HG03066 (cell line): ENCODE measurements at regions not wholly inside any gene's neighbourhood (a gene's known extent, or its start where the extent isn't known, plus 50 kb on each side); places are given as distances from the start of the nearest gene placed in this dataset.
"Not testable (repeated sequence)": the region's sequence is repeated elsewhere in the genome, so short reads cannot be mapped to it uniquely, and the experiment has no call there.

Source experiments
- ATAC-seq: cut with Tn5 transposase; IDR thresholded peaks from one replicate; pipeline ENCODE4 v1.9.1; 2021; ENCODE audit warnings: low read depth; ENCODE audit not compliant: unreplicated experiment

DNA sequence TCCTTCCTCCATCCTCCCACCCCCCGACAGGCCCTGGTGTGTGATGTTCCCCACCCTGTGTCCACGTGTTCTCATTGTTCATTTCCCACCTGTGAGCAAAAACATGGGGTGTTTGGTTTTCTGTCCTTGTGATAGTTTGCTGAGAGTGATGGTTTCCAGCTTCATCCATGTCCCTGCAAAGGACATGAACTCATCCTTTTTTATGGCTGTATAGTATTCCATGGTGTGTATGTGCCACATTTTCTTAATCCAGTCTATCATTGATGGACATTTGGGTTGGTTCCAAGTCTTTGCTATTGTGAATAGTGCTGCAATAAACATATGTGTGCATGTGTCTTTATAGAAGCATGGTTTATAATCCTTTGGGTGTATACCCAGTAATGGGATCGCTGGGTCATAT is 587.6 kb downstream of the EDEM1 start:
- ATAC-seq, result not testable (repeated sequence)

DNA sequence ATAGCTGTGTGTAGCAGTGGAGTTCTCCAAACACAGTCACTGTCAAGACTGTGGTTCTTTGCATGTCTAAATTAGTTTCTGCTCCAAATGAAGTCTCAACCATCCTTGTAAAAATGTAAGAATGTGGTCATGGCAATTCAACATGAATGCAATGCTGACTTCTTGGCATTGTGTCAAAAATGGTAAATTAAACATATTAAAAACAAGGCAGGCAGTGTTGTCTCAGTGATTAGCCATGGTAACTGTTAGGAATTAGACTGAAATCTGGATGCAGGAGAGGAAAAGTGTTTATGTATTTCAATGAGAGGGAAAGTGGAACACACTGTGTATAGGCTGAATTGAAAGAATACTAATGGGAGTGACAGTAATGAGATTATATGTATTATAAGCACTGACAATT is 597.2 kb downstream of the EDEM1 start:
- ATAC-seq, result no peak

DNA sequence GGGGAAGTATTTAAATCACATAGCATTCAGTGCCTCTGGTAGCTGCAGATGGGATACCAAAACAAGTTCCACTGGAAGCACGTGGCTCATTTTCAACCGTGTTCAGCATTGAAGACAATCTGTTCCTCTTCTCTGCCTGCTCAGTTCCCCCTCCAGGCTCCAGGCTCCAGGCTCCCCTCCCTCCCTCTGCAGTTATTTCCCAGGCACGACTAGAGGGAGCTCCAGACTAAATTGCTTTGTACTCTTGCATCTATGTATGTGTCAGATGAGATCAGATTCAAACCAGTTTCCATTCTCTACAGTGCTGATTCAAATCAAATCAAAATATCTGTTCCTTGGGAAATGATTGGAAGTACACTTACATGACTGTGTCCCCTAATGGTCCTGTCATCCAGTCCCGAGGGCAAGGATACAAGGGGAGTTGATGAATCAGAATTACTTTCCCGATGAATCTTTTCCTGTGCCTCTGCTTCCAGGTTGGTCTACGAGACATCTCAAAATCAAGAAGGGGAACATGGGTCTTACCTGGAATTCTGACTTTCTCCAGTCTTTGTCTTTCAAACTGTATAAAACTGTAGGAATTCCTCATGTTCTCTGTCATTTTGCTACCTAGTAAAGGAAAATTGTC is 600.5 kb downstream of the EDEM1 start:
- no peak for ATAC-seq

DNA sequence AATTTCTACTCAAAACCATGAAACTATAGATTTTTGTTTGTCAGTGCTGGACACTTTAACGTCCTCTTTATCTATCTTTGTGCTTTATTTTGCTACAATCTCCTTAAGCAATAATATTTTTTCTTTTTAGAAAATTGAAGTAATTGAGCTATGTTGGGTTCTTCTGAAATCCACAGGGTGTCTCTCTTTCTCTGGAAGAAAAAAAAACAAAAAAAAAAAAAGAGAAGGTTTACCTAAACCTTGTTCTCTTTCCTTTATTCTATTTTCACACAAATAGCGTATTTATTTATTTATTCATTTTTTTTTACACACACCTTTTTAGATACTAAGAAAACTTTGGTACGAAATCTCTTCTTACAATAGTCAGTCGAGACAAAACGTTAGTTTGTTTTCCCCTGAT is 601.0 kb downstream of the EDEM1 start:
- ATAC-seq, result no peak

DNA sequence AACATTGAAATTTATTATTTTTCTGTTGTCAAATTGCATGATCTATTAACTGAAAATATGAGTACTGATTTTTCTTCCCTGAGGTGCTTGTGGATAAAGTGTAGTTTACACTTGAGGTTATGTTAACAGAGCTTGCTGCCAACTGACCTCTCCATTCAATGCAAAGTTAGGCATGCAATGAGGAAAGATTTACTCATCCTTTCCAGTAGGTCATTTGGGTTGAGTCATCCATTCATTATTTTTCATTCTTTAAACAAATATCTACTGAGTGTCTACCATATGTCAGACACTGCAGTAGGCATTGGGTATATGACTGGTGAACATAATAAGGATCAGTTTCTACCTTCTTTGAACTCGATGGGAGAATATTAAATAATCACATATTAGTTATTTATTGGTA is 604.1 kb downstream of the EDEM1 start:
- ATAC-seq, result no peak

DNA sequence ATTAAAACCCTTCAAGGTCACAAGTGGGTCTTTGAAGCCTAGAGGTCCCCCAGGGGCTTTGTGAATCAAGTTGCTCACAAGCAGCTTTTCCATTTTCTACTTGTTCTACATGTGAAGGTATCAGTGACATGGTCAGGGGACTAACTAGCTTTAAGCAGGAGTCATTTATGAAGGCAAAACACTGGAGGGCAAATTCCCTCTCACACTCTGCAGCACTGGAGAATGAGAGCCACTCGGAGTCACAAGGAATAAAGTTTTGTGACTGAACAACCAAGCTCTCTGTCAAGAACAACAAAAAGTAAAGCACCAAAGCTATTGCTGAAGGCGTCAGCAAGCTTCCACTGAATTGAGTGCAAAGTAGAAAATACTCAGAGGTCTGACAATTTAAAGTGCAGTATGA is 609.0 kb downstream of the EDEM1 start:
- ATAC-seq, result no peak

DNA sequence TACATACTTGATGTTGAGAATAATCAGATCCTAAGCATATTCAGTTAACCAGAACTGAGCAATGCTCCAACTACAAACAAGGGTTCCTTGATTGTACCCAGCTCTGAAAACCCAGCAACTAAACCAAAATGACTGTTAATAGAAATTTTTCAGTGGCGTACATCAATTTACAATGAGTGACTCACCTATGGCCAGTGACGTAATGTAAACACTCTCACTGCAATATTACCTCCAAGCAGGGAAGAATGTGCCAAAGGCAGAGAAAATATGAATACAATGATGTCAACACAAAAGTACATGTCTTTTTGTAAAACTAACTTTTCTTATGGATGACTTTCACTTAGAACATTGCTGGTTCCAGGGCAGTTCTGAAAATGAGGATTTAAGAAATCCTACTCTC is 611.3 kb downstream of the EDEM1 start:
- ATAC-seq, result no peak

DNA sequence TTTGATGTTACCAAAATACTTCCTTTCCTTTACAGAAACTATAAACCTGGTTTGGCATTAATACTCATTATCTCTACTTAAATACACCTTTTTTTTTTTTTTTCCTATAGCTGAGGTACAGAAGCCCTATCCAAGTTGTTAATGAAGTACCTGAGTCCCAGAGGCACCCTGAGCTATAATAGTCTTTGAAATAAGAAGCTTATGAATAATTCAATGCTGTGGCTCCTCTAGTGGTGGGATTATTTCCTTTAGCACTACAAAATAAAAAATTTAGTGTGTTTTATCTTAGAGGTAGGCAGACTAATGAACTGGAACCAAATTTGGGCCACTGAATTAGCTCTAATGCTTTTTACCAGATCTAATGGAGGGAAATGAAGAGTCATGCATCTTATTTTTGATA is 611.9 kb downstream of the EDEM1 start:
- ATAC-seq, result no peak

DNA sequence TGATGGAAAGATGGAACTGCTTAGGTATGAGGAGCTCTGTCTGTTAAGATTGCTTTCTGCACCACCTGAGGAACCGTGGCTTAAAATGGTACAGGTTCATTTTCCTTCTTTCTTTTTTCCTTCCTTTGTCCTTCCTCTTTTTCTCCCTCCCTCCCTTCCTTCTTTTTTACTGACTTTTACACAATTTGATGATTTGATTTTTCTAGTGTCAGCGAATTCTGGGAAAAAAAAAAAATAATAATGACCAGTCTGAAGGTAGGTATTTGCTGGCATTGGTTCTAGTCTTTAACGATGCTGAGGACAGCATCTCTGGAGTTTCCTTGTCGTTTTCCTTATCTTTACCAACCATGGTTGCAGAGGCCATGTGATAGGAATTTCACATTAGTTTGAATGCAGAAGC is 613.5 kb downstream of the EDEM1 start:
- ATAC-seq, result no peak

DNA sequence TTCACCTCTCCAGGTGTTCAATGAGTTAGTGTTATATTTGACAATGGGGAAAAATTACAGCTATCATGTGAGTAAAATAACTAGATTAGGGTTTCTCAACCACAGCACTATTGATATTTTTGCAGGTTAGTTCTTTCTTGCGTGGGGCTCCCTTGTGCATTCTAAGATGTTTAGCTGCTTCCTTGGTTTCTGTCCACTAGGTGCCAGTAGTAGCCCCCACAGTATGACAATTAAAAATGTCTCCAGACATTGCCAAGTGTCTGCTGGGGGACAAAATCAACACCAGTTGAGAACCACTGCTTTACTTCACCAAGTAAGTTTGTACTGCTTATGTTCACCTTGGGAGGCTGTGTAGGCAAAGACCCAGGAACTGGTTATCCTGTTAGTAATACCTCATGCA is 618.7 kb downstream of the EDEM1 start:
- no peak for ATAC-seq

DNA sequence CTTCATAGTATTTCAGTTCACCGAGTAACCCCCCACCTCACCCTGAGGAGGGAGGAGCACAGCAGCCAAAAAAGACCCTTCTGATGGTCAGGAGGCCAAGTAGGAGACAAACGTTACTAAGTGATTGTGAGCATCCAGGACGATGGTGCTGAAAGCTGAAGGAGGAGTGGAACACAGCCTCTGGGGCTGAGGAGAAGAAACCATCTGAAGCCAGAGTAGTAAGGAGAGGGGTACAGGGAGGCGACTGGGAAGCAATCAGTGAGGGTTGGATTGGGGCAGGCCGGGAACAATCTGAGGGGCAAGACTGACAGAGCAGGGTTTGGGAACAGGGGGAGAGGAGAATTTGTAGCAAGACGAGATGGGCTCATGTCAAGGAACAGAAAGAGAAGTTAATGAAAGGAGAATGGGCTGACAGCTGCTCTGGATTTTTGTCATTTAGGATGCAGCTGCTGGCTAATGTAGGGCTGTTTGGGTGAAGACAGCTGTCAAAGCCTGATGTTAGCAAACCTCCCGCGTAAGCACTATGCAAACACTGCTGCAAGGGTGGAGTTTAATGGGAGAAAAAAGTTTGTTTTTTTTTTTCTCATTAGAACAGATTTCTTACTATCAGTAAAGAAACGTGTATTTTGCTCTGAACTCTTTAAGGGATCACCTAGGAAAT is 622.2 kb downstream of the EDEM1 start:
- ATAC-seq, result no peak

DNA sequence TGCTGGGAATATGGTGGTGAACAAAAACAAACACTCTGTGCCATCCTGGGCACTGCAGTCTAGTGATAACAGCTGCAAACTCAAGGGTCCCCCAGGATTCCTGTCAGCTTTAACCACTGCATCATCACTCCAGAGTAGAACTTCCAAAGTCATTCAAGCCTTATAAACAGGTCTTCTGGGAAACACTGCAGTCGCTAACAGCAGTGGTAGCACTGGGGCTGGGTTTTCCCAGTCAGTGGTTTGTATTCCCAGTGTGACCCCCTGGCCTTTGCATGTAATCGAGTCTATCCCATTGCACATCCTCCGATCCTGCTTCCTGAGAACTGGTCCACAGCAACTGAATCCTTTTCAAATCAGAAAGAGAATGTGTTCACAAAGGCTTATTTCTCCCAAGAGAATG is 623.5 kb downstream of the EDEM1 start:
- ATAC-seq, result no peak

DNA sequence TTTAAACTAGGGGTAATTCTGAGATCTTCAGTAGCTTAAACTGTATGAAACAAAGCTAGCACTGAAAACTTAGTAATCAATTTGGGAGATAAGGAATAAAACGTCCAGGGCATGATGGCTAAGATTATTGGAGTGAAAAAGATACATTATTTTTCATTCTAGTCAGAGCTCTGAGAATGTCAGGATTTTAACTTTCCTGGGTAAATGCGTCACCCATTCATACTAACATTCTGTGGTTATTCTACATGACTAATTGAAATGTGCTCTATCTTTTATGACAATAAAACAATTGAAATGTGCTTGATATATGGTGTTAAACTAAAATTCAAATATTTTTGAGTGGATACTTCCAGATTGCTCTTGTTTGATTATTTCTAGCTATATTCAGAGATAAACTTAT is 626.0 kb downstream of the EDEM1 start:
- ATAC-seq, result no peak

DNA sequence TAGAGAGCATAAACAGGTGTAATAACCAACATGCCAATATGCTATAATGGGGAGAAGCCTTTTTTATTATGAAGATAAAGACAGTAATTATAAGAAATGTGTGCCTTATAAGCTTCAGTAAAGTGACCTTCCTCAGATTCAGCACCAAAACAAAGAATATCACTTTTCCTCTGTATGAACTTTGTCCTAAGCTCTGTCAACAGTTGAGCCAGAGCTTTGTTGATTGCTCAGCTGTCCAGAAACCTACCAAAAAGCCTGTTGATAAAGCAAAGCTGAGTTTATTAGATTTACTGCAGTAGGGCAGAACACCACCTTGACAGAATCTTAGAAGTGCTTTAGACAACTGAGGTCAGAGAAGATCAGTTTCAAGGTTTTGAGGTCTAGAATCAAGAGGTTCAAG is 635.3 kb downstream of the EDEM1 start:
- ATAC-seq, result no peak

DNA sequence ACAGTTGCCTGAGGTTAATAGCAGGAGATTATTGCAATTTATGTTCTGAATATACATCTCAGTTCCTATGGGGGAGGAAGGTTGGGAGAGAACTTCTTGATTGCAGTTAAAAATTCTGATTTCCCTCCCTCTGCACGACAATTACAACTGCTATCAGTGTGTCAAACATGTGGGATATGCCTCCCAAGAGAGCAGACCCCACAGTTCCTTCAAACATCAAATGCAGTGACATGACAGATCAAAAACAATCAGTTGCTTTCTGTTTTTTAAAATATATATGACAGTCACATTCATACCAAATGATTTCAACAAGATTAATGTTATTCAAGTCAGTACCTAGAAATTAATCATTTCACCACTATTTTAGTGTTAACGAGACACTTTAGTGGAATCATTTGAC is 639.0 kb downstream of the EDEM1 start:
- no peak for ATAC-seq

DNA sequence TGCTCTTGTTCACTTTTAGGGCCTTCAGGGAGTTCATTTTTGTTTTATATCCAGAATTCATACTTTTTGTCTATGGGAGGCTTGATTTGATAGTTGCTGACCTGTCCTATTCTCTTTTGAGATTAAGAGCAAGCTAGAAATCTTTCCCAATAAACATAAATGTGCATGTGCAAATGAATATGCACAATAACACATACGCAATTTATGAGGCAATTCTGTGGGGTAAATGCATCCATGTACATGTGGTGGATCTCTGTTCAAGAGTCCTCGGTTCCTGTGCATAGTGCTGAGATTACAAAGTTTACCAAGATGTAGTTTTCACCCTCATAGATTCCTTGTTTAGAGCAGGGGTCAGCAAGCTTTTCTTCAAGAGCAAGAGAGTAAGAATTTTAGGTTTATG is 640.7 kb downstream of the EDEM1 start:
- ATAC-seq, result no peak

DNA sequence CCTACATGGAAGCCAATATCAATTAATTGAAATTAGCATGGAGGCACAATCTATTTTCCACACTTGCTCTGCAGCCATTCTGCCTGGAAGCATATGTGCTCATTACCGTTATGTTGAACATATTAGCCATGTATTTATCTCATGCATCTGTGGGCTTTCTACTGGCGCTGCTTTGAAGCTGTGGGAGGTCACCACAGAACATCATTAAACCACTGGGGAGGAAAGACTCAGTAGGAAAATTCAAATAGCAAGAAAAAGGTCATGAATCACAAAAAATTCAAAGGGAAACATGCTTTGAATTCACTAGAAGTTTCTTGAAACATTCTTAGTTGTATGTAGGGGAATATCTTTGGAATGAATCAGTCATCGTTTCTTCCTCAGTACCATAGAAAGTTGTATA is 652.5 kb downstream of the EDEM1 start:
- ATAC-seq, result no peak

DNA sequence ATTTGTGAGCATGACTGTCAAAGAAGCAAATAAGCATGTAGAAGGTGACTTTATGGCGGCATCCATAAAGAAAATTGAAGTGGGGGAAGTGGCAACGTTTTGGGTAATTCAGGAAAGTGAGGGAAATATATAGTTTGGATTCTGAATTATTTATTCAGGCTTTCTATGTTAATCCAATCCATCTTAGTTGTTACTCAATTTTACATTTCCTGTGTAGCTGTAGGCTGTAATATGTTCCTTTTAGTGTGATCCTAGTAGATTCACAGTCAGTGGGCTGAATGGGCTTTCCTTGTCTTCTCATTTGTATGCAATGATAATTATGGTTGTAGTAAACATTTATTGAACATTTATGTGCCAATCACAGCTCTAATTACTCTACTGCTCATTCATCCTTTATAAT is 654.1 kb downstream of the EDEM1 start:
- ATAC-seq, result no peak

DNA sequence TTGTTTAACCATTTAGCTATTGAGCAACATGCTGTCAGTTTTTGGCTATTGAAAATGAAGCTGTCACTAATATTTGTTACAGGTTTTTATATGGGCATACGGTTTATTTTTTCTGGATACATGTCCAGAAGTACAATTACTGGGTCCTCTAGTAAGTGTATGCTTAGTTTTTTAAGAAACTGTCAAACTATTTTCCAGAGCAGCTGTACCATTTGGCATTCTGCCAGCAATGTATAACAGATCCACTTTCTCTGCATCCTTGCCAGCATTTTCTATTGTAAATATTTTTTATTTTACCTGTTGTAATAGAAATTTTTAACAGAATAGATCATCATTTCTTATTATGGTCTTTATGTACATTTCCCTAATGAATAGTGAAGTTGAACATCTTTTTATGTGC is 658.8 kb downstream of the EDEM1 start:
- no peak for ATAC-seq

DNA sequence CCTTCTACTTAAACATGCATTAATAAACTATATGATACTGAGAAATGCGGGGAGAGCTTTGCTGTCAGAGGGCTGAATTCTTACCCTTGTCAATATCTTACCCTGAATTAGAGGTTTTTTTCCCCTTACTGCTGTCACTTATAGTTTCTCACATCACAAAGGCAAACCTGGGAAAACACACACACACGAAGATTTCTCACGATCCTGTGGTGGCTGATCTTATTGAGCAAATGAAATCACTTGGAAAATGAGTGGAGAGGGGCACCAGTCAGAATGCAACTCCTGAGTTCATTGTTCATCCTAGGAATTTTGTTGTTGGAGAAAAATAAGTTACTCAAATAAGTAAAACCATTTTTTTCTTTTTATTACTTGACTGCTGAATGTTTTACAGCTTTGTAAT is 673.6 kb downstream of the EDEM1 start:
- ATAC-seq, result no peak

DNA sequence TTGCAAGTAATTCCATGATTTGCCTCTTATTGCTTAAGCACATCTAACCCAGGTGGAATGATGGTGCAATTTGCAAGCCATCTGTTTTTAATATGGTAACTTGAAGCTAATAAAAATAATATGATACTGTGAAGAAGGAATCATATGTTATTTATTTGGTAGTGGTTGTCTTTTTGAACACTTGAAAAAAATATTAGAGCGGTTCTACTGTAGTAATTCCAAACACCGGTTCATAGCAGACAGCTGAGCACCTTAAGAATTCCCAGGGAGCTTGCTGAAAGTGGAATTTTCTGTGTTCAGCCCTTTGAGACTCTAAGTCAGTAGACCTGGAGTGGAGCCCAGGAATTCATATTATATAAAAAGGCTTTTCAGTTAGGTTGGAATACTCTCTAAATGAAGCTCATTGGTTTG is 687.4 kb downstream of the EDEM1 start:
- ATAC-seq, result no peak

DNA sequence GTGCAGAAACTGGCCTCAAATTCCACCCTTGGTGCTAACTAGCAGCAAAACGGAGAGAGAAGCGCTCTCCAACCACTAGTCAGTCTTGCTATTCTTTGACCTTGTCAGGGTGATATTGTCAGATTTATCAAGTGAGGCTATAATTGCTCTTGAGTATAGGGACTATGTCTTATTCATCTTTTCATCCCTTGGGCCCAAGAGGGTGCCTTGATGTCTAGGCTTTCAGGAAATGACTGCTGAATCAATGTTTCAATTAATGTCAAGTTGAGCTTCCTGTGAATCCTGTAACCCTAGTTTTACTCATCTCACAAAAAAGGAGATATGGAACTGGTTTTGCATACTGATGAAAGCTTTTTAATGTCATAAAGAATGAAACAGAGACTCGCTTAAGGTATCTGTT is 701.3 kb downstream of the EDEM1 start:
- no peak for ATAC-seq

DNA sequence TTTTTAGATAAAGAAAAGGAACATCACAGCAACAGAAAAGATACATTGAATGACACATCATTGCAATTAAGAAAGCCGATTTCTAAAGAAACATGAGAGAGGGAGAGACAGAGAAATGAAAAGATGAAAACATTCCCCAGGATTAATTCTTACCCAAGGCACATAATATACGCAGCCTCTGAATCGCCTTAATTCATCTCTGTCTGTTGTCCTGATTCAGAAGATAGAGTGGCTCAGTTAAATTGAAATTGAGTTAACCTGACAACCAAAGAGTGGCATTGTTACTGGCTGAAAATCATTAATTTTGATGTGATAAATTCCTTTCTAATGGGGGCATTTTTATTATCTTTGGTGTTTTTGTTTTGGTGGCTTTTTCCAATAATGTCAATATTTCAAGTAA is 701.9 kb downstream of the EDEM1 start:
- ATAC-seq, result no peak
